ENCODE measurements at regions not wholly inside any gene's neighbourhood (a gene's known extent, or its start where the extent isn't known, plus 50 kb on each side); places are given as distances from the start of the nearest gene placed in this dataset.

GRCh38 chr2:128715360-128715759, 396.7 kb upstream of the HS6ST1 start:
- no peak for DNase-seq

- DNase-seq, result no peak
These were observed 397.6 kb upstream of the HS6ST1 start for GRCh38 chr2:128716299-128716721.

- no peak for DNase-seq
These were observed 399.4 kb upstream of the HS6ST1 start for GRCh38 chr2:128717758-128718710.

GRCh38 chr2:128720080-128721022, 401.7 kb upstream of the HS6ST1 start:
- DNase-seq, result peak; percentile 9

GRCh38 chr2:128721096-128721495, 402.4 kb upstream of the HS6ST1 start:
- no peak for DNase-seq

- DNase-seq, result no peak
These were observed 403.8 kb upstream of the HS6ST1 start for GRCh38 chr2:128722489-128722888.

- no peak for DNase-seq
These were observed 405.9 kb upstream of the HS6ST1 start for GRCh38 chr2:128724547-128724946.

- DNase-seq, result no peak
These were observed 406.3 kb upstream of the HS6ST1 start for GRCh38 chr2:128724972-128725371.

- DNase-seq, result no peak
These were observed 407.6 kb upstream of the HS6ST1 start for GRCh38 chr2:128726236-128726635.

- DNase-seq, result no peak
These were observed 408.2 kb upstream of the HS6ST1 start for GRCh38 chr2:128726911-128727310.

GRCh38 chr2:128727404-128727803, 408.7 kb upstream of the HS6ST1 start:
- no peak for DNase-seq

GRCh38 chr2:128727914-128728313, 409.2 kb upstream of the HS6ST1 start:
- peak; percentile 34 for DNase-seq

GRCh38 chr2:128729051-128729450, 410.4 kb upstream of the HS6ST1 start:
- DNase-seq, result no peak

- no peak for DNase-seq
These were observed 413.5 kb upstream of the HS6ST1 start for GRCh38 chr2:128731994-128732650.

- DNase-seq, result no peak
These were observed 414.3 kb upstream of the HS6ST1 start for GRCh38 chr2:128732976-128733431.

- DNase-seq, result no peak
These were observed 414.8 kb upstream of the HS6ST1 start for GRCh38 chr2:128733450-128733849.

- DNase-seq, result peak; percentile 96
These were observed 416.0 kb upstream of the HS6ST1 start for GRCh38 chr2:128734521-128735295.

GRCh38 chr2:128735296-128735960, 416.8 kb upstream of the HS6ST1 start:
- DNase-seq, result no peak

GRCh38 chr2:128736046-128736688, 417.5 kb upstream of the HS6ST1 start:
- DNase-seq, result no peak

- no peak for DNase-seq
These were observed 418.2 kb upstream of the HS6ST1 start for GRCh38 chr2:128736689-128737545.
